ENCODE measurements at regions not wholly inside any gene's neighbourhood (a gene's known extent, or its start where the extent isn't known, plus 50 kb on each side); places are given as distances from the start of the nearest gene placed in this dataset.

DNA sequence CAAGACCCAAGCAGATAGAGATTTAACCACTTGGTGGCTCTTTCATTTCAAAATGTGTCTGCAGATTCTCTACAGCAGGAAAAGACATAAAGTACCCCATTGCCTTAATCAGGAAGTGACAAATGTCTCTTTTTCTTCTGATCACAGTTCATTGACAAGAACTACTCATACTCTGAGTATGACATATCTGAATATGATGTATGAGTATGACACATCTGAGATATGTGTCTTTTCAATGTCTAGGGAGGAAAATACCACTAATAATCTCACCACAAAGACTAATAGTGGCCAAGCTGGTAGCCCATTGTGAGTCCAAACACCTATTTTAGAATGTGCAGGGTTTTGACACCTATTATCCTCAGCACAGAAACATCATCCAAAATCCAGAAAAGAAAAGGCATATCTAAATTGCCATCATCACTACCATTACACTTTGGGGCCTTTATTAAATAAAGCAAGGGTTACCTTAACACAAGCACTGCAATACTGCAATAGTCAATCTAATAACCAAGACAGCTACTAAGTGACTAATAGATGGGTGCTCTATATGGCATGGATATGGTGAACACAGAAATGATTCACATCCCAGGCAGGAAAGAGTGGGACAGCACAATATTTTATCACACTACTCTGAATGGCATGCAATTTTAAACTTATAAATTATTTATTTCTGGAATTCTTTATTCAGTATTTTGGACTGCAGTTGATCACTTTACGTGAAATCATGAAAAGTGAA is 243.7 kb upstream of the FAR2 start:
- no peak overlapping the region for H3K27ac ChIP-seq (ENCODE audit: low read length)
- no peaks in the 10 kb centered on the region for H3K79me2 ChIP-seq (ENCODE audit: insufficient read depth, low read length)
- no peaks in the 10 kb centered on the region for H3K4me1 ChIP-seq (ENCODE audit: insufficient read depth, low read length)
- no peaks in the 10 kb centered on the region for H3K27me3 ChIP-seq (ENCODE audit: insufficient read depth, low read length, poor library complexity)
- no peak for ATAC-seq (ENCODE audit: insufficient read depth, low read depth)
- H3K36me3 ChIP-seq (ENCODE audit: insufficient read depth, low read length), result no peaks in the 10 kb centered on the region
- H3K4me2 ChIP-seq (ENCODE audit: insufficient read depth, low read length), result no peak overlapping the region
- H3K4me3 ChIP-seq (ENCODE audit: low read depth in 1 of 2, low read length in 2 of 2), result no peak overlapping the region
- H4K20me1 ChIP-seq (ENCODE audit: insufficient read depth, low read length), result no peaks in the 10 kb centered on the region
- no peak for DNase-seq
- TF ChIP-seq, protein P1, sequence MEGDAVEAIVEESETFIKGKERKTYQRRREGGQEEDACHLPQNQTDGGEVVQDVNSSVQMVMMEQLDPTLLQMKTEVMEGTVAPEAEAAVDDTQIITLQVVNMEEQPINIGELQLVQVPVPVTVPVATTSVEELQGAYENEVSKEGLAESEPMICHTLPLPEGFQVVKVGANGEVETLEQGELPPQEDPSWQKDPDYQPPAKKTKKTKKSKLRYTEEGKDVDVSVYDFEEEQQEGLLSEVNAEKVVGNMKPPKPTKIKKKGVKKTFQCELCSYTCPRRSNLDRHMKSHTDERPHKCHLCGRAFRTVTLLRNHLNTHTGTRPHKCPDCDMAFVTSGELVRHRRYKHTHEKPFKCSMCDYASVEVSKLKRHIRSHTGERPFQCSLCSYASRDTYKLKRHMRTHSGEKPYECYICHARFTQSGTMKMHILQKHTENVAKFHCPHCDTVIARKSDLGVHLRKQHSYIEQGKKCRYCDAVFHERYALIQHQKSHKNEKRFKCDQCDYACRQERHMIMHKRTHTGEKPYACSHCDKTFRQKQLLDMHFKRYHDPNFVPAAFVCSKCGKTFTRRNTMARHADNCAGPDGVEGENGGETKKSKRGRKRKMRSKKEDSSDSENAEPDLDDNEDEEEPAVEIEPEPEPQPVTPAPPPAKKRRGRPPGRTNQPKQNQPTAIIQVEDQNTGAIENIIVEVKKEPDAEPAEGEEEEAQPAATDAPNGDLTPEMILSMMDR (IDR thresholded peaks at IDR 0.05; ENCODE audit: borderline replicate concordance, extremely low read depth, low read length, poor library complexity, severe bottlenecking), result no peak
- no peak for TF ChIP-seq EZH2 (IDR thresholded peaks at IDR 0.05; ENCODE audit: borderline replicate concordance, low read depth, low read length, severe bottlenecking)
- H3K9ac ChIP-seq (ENCODE audit: low read depth, low read length), result no peak overlapping the region
- peaks cover 16% of the 10 kb centered on the region for H3K9me3 ChIP-seq (ENCODE audit: insufficient read depth, low read length, severe bottlenecking)
- no peak overlapping the region for H2AFZ ChIP-seq (ENCODE audit: low read depth, low read length)

DNA sequence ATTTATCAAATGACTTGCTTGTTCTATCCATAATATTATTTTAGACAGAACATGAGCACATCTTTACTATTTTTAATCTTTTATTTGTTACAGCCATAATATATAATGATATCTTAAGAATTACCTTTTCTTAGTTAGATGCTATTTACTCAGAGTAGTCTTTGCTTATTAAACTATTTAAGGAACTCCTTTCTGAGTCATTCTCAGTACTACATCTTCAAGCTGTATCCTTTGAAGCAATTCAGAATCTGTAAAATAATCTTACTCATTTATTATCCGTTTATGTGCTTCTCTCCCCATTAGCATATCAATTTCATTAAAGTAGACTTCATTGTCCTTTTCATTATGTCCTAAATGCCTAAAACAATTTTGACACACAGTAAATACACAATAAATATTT is 240.4 kb upstream of the FAR2 start:
- no peaks in the 10 kb centered on the region for H3K4me1 ChIP-seq (ENCODE audit: insufficient read depth, low read length)
- no peak overlapping the region for H2AFZ ChIP-seq (ENCODE audit: low read depth, low read length)
- H3K4me2 ChIP-seq (ENCODE audit: insufficient read depth, low read length), result no peak overlapping the region
- no peaks in the 10 kb centered on the region for H4K20me1 ChIP-seq (ENCODE audit: insufficient read depth, low read length)
- H3K79me2 ChIP-seq (ENCODE audit: insufficient read depth, low read length), result no peaks in the 10 kb centered on the region
- no peak overlapping the region for H3K9ac ChIP-seq (ENCODE audit: low read depth, low read length)
- H3K4me3 ChIP-seq (ENCODE audit: low read depth in 1 of 2, low read length in 2 of 2), result no peak overlapping the region
- no peaks in the 10 kb centered on the region for H3K27me3 ChIP-seq (ENCODE audit: insufficient read depth, low read length, poor library complexity)
- H3K36me3 ChIP-seq (ENCODE audit: insufficient read depth, low read length), result no peaks in the 10 kb centered on the region
- no peak overlapping the region for H3K27ac ChIP-seq (ENCODE audit: low read length)
- H3K9me3 ChIP-seq (ENCODE audit: insufficient read depth, low read length, severe bottlenecking), result peaks cover 15% of the 10 kb centered on the region
- DNase-seq (no peak), ATAC-seq (ENCODE audit: insufficient read depth, low read depth) (no peak)
- no peak for TF ChIP-seq EZH2 (IDR thresholded peaks at IDR 0.05; ENCODE audit: borderline replicate concordance, low read depth, low read length, severe bottlenecking)
- TF ChIP-seq, protein P1 (IDR thresholded peaks at IDR 0.05; ENCODE audit: borderline replicate concordance, extremely low read depth, low read length, poor library complexity, severe bottlenecking), result no peak

DNA sequence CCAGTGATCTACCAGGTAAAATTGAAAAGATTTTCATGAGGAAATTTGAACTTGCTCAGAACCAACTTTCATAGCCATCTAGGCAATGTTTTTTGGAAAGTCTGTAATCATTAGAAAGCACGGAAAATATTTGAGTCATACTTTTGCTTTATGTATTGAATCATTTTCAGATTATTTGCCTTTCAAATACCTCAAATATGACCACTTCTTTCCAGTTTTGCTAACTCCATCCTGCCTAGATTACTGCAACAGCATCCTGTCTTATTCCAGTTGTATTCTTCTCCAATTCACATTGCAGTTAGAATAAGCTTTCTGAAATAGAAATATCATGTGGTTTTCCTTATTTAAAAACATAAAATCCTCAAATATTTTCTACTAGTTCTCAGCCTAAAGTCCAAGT is 239.8 kb upstream of the FAR2 start:
- H2AFZ ChIP-seq (ENCODE audit: low read depth, low read length), result no peak overlapping the region
- H4K20me1 ChIP-seq (ENCODE audit: insufficient read depth, low read length), result no peaks in the 10 kb centered on the region
- H3K79me2 ChIP-seq (ENCODE audit: insufficient read depth, low read length), result no peaks in the 10 kb centered on the region
- peaks cover 21% of the 10 kb centered on the region for H3K9me3 ChIP-seq (ENCODE audit: insufficient read depth, low read length, severe bottlenecking)
- H3K27me3 ChIP-seq (ENCODE audit: insufficient read depth, low read length, poor library complexity), result no peaks in the 10 kb centered on the region
- no peak overlapping the region for H3K4me2 ChIP-seq (ENCODE audit: insufficient read depth, low read length)
- H3K4me3 ChIP-seq (ENCODE audit: low read depth in 1 of 2, low read length in 2 of 2), result no peak overlapping the region
- ATAC-seq (ENCODE audit: insufficient read depth, low read depth) (no peak), DNase-seq (no peak)
- no peak for TF ChIP-seq EZH2 (IDR thresholded peaks at IDR 0.05; ENCODE audit: borderline replicate concordance, low read depth, low read length, severe bottlenecking)
- TF ChIP-seq, protein P1 (IDR thresholded peaks at IDR 0.05; ENCODE audit: borderline replicate concordance, extremely low read depth, low read length, poor library complexity, severe bottlenecking), result no peak
- H3K27ac ChIP-seq (ENCODE audit: low read length), result no peak overlapping the region
- H3K9ac ChIP-seq (ENCODE audit: low read depth, low read length), result no peak overlapping the region
- no peaks in the 10 kb centered on the region for H3K36me3 ChIP-seq (ENCODE audit: insufficient read depth, low read length)
- H3K4me1 ChIP-seq (ENCODE audit: insufficient read depth, low read length), result no peaks in the 10 kb centered on the region
